HEK293 (cell line): ENCODE measurements at regions not wholly inside any gene's neighbourhood (a gene's known extent, or its start where the extent isn't known, plus 50 kb on each side); places are given as distances from the start of the nearest gene placed in this dataset.

Experiments used
- MYNN ChIP-seq: fragments of 450-650 bp; formaldehyde crosslinking; IDR thresholded peaks from 2 replicates; pipeline ENCODE4 v1.5.1; 2016; ENCODE audit warnings: missing biosample characterization, missing genetic modification characterization, borderline replicate concordance
- PRDM1 ChIP-seq: fragments of 450-650 bp; formaldehyde crosslinking; IDR thresholded peaks from 2 replicates; pipeline ENCODE4; 2016; ENCODE audit warnings: missing biosample characterization, missing genetic modification characterization
- YY1 ChIP-seq: fragments of 450-650 bp; formaldehyde crosslinking; IDR thresholded peaks from 2 replicates; pipeline ENCODE4 v1.5.1; 2018; ENCODE audit warnings: missing biosample characterization, missing genetic modification characterization
- ZBTB20 ChIP-seq: fragments of 450-650 bp; formaldehyde crosslinking; IDR thresholded peaks from 2 replicates; pipeline ENCODE4 v1.5.1; 2016; ENCODE audit warnings: missing biosample characterization, missing genetic modification characterization
- ZNF274 ChIP-seq, 2 experiments: fragments of 200-500 bp in 1 of 2; fragments of 450-650 bp in 1 of 2; sonication (Bioruptor generic) in 1 of 2; formaldehyde crosslinking in 1 of 2; IDR thresholded peaks; 2 replicates each; pipeline versions ENCODE4 v1.5.1 to v1.6.1; 2014 to 2016; ENCODE audit warnings: borderline replicate concordance in 1 of 2, inconsistent platforms in 1 of 2, low read length in 1 of 2, missing biosample characterization in 1 of 2, missing genetic modification characterization in 1 of 2
- ZNF548 ChIP-seq: fragments of 450-650 bp; formaldehyde crosslinking; IDR thresholded peaks from 2 replicates; pipeline ENCODE4 v1.5.1; 2016; ENCODE audit warnings: missing biosample characterization, missing genetic modification characterization
- ZNF549 ChIP-seq: fragments of 450-650 bp; IDR thresholded peaks from 2 replicates; pipeline ENCODE4 v1.5.1; 2018; ENCODE audit warnings: missing biosample characterization, missing genetic modification characterization, mild to moderate bottlenecking, inconsistent platforms, moderate library complexity
- ZNF677 ChIP-seq: fragments of 450-650 bp; IDR thresholded peaks from 2 replicates; pipeline ENCODE4 v1.5.0; 2018; ENCODE audit warnings: missing biosample characterization, mild to moderate bottlenecking, missing genetic modification characterization, moderate library complexity
- ZNF747 ChIP-seq: fragments of 450-650 bp; formaldehyde crosslinking; IDR thresholded peaks from 2 replicates; pipeline ENCODE4 v1.5.1; 2016; ENCODE audit warnings: missing biosample characterization, missing genetic modification characterization
- TF ChIP-seq, protein P1 (sequence below): fragments of 450-650 bp; formaldehyde crosslinking; IDR thresholded peaks from 2 replicates; pipeline ENCODE4 v1.5.1; 2016; ENCODE audit warnings: missing biosample characterization, missing genetic modification characterization

DNA sequence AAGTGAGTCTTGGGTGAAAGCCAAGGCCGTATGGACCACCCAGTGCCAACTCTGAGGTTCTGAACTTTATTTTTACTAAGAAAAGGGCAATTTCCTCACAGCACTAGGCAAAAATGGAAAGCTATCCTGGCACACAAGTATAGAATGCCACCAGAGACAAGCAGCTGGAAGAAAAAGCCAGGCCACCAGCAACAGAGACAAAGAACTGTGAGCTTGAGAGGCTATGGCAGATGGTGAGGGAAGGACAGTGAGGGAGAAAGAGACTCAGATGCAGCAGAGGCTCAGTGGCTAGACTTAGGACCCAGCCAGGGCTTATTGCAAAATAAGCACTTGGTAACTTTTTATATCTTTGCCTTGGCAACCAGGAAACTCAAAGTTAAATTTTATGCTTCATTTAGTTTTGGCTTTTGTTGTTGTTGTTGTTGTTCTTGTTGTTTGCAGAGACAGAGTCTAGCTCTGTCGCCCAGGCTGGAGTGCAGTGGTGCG lies 78.0 kb upstream of the BZW1 start:
- TF ChIP-seq, protein P1, sequence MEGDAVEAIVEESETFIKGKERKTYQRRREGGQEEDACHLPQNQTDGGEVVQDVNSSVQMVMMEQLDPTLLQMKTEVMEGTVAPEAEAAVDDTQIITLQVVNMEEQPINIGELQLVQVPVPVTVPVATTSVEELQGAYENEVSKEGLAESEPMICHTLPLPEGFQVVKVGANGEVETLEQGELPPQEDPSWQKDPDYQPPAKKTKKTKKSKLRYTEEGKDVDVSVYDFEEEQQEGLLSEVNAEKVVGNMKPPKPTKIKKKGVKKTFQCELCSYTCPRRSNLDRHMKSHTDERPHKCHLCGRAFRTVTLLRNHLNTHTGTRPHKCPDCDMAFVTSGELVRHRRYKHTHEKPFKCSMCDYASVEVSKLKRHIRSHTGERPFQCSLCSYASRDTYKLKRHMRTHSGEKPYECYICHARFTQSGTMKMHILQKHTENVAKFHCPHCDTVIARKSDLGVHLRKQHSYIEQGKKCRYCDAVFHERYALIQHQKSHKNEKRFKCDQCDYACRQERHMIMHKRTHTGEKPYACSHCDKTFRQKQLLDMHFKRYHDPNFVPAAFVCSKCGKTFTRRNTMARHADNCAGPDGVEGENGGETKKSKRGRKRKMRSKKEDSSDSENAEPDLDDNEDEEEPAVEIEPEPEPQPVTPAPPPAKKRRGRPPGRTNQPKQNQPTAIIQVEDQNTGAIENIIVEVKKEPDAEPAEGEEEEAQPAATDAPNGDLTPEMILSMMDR = no peak
- no peak for TF ChIP-seq ZBTB20
- TF ChIP-seq ZNF747 (tag by site-specific recombination) = no peak
- no peak for TF ChIP-seq ZNF274 (IDR thresholded peaks at IDR 0.05; ENCODE audit: low read length)
- TF ChIP-seq ZNF274 (tag by site-specific recombination; IDR thresholded peaks at IDR 0.05; ENCODE audit: borderline replicate concordance) = no peak
- TF ChIP-seq YY1 (tag by site-specific recombination) = no peak
- TF ChIP-seq ZNF677 (tag by site-specific recombination) = no peak
- no peak for TF ChIP-seq ZNF548
- TF ChIP-seq MYNN (tag by site-specific recombination) = no peak
- no peak for TF ChIP-seq ZNF549 (tag by site-specific recombination)
- TF ChIP-seq PRDM1 (tag by site-specific recombination) = no peak
